PC-9 (cell line): ENCODE measurements at regions not wholly inside any gene's neighbourhood (a gene's known extent, or its start where the extent isn't known, plus 50 kb on each side); places are given as distances from the start of the nearest gene placed in this dataset.

ENCODE experiments used
- BruUV-seq: library from RNA; stranded (reverse); fragments of 400-500 nt; replicated peaks from 2 replicates; lab custom pipeline; 2021; lab: Mats Ljungman, UMichigan
- CTCF ChIA-PET: fragments of 300-600 bp; sonication (Branson Sonifier 250); formaldehyde crosslinking; loops from one replicate; lab custom pipeline; 2022; ENCODE audit warnings: antibody characterized with exemption; lab: Charles Lee
- POLR2A ChIA-PET: fragments of 300-600 bp; sonication (Branson Sonifier 250); formaldehyde crosslinking; loops from one replicate; lab custom pipeline; 2022; ENCODE audit warnings: antibody characterized with exemption; ENCODE audit not compliant: unreplicated experiment; lab: Charles Lee
- DNase-seq, 2 experiments: peaks; one replicate each; pipeline versions ENCODE4 v3.0.0 to v3.0.0-alpha.2; 2015 to 2022; ENCODE audit warnings: mixed read lengths in 1 of 2
- H2AFZ ChIP-seq: fragments of 200-600 bp; sonication (generic); 2 replicates; pipeline ENCODE4 v1.8.1; 2017; ENCODE audit warnings: antibody characterized with exemption
- H3F3A ChIP-seq: fragments of 200-600 bp; sonication (generic); 2 replicates; pipeline ENCODE4 v1.8.1; 2017; ENCODE audit warnings: antibody characterized with exemption, mild to moderate bottlenecking, low read depth; ENCODE audit not compliant: insufficient read depth
- H3K27ac ChIP-seq: fragments of 200-600 bp; sonication (generic); 2 replicates; pipeline ENCODE4 v1.6.1; 2016; ENCODE audit warnings: mixed run types
- H3K27me3 ChIP-seq: fragments of 200-600 bp; sonication (generic); 2 replicates; pipeline ENCODE4 v1.6.1; 2016; ENCODE audit warnings: low read depth, mixed run types; ENCODE audit not compliant: insufficient read depth
- H3K36me3 ChIP-seq: fragments of 200-600 bp; sonication (generic); 2 replicates; pipeline ENCODE4 v1.6.1; 2016; ENCODE audit warnings: low read depth, mixed run types
- H3K4me1 ChIP-seq: fragments of 200-600 bp; sonication (generic); replicated peaks from 2 replicates; pipeline ENCODE4 v1.6.1; 2016; ENCODE audit warnings: mixed run types; ENCODE audit not compliant: insufficient read depth
- H3K4me2 ChIP-seq: fragments of 200-600 bp; sonication (generic); 2 replicates; pipeline ENCODE4 v1.6.1; 2017; ENCODE audit warnings: mixed run types
- H3K4me3 ChIP-seq: fragments of 200-600 bp; sonication (generic); 2 replicates; pipeline ENCODE4 v1.6.1; 2016; ENCODE audit warnings: mixed run types
- H3K79me2 ChIP-seq: fragments of 200-600 bp; sonication (generic); 2 replicates; pipeline ENCODE4 v1.6.1; 2017; ENCODE audit warnings: low read depth, mixed run types
- H3K9me2 ChIP-seq: fragments of 200-600 bp; sonication (generic); 2 replicates; pipeline ENCODE4 v1.8.1; 2017; ENCODE audit warnings: mild to moderate bottlenecking; ENCODE audit not compliant: insufficient read depth
- H3K9me3 ChIP-seq: fragments of 200-600 bp; sonication (generic); 2 replicates; pipeline ENCODE4 v1.8.1; 2016; ENCODE audit warnings: low read depth; ENCODE audit not compliant: insufficient read depth
- H4K20me1 ChIP-seq: fragments of 200-600 bp; sonication (generic); 2 replicates; pipeline ENCODE4 v1.8.1; 2017; ENCODE audit not compliant: insufficient read depth
- EZH2 ChIP-seq: fragments of 200-600 bp; sonication (generic); IDR thresholded peaks from 2 replicates; pipeline ENCODE4 v1.8.0; 2017; ENCODE audit warnings: antibody characterized with exemption, low read depth
- intact Hi-C: fragments of 100-400 bp; cut with micrococcal nuclease; formaldehyde crosslinking; loops from one replicate; pipeline ENCODE4 v1.10.0; 2022; ENCODE audit not compliant: unreplicated experiment
- TF ChIP-seq, protein P1 (sequence below): fragments of 200-600 bp; sonication (generic); conservative IDR thresholded peaks from 2 replicates; pipeline ENCODE4 v1.6.1; 2017; ENCODE audit warnings: mixed run types, antibody characterized with exemption, mild to moderate bottlenecking, moderate library complexity

DNA sequence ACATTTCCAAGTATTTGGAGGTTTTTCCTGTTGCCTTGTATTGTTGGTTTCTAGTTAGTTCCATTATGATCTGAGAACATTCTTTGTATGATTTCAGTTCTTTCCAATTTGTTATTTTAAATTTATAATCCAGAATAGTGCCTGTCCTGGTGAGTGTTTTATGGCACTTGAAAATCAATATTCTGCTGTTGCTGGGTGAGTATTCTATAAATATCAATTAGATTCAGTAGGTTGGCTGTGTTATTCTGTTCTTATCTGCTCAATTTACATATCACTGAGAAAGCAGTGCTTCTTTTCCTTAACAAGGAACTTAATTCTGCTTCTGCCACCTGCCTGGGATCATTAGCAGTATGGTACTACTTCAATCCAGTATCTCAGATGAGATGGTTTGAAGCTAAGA, 123.5 kb downstream of the SNX19 start:
- CTCF ChIA-PET = no interaction called here
- H3K27ac ChIP-seq = no peak overlapping the region
- no TSS peak for BruUV-seq
- no peak overlapping the region for H3K4me2 ChIP-seq
- H3K4me3 ChIP-seq = no peak overlapping the region
- no peak for DNase-seq
- no peaks in the 10 kb centered on the region for H3K27me3 ChIP-seq
- no peaks in the 10 kb centered on the region for H3K9me2 ChIP-seq
- no peaks in the 10 kb centered on the region for H3K36me3 ChIP-seq
- no peak overlapping the region for H2AFZ ChIP-seq
- intact Hi-C loops = no loop called here
- no peaks in the 10 kb centered on the region for H3F3A ChIP-seq
- POLR2A ChIA-PET = no interaction called here
- H3K4me1 ChIP-seq = peaks cover 7% of the 10 kb centered on the region; the same call in 1 of the 2 replicates
- H4K20me1 ChIP-seq = no peaks in the 10 kb centered on the region
- TF ChIP-seq EZH2 = no peak
- TF ChIP-seq, protein P1, sequence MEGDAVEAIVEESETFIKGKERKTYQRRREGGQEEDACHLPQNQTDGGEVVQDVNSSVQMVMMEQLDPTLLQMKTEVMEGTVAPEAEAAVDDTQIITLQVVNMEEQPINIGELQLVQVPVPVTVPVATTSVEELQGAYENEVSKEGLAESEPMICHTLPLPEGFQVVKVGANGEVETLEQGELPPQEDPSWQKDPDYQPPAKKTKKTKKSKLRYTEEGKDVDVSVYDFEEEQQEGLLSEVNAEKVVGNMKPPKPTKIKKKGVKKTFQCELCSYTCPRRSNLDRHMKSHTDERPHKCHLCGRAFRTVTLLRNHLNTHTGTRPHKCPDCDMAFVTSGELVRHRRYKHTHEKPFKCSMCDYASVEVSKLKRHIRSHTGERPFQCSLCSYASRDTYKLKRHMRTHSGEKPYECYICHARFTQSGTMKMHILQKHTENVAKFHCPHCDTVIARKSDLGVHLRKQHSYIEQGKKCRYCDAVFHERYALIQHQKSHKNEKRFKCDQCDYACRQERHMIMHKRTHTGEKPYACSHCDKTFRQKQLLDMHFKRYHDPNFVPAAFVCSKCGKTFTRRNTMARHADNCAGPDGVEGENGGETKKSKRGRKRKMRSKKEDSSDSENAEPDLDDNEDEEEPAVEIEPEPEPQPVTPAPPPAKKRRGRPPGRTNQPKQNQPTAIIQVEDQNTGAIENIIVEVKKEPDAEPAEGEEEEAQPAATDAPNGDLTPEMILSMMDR = no peak
- no peaks in the 10 kb centered on the region for H3K9me3 ChIP-seq
- H3K79me2 ChIP-seq = no peaks in the 10 kb centered on the region

DNA sequence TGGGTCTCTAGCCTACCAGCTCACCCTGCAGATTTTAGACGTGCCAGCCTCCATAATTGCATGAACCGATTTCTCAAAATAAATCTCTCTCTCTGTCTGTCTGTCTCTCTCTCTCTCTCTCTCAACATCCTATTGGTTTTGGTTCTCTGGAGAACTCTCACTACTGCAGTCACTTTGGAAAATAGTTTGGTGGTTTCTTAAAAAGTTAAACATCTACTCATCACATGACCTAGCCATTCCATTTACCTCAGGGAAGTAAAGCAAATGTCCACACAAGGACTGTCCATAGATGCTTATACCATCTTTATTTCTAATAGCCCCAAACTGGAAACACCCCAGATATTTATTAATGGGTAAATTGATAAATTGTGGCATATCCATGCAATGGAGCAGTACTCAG, 119.5 kb downstream of the SNX19 start:
- no TSS peak for BruUV-seq
- intact Hi-C loops = no loop called here
- H3K27ac ChIP-seq = no peak overlapping the region
- H3K36me3 ChIP-seq = no peaks in the 10 kb centered on the region
- POLR2A ChIA-PET = no interaction called here
- H3K9me3 ChIP-seq = no peaks in the 10 kb centered on the region
- no peaks in the 10 kb centered on the region for H3F3A ChIP-seq
- TF ChIP-seq, protein P1 = no peak
- no peak for TF ChIP-seq EZH2
- H2AFZ ChIP-seq = no peak overlapping the region
- H3K9me2 ChIP-seq = no peaks in the 10 kb centered on the region; the same call in 1 of the 2 replicates
- CTCF ChIA-PET = no interaction called here
- no peaks in the 10 kb centered on the region for H4K20me1 ChIP-seq
- DNase-seq = no peak
- H3K4me1 ChIP-seq = no peaks in the 10 kb centered on the region
- H3K4me2 ChIP-seq = no peak overlapping the region
- no peaks in the 10 kb centered on the region for H3K27me3 ChIP-seq
- H3K79me2 ChIP-seq = no peaks in the 10 kb centered on the region
- no peak overlapping the region for H3K4me3 ChIP-seq

GRCh38 chr11:130798280-130798679, 118.0 kb downstream of the SNX19 start:
- Histone ChIP-seq H3K4me3 (no peak overlapping the region), H3K9me2 (no peaks in the 10 kb centered on the region; the same call in 1 of the 2 replicates), H3K27me3 (no peaks in the 10 kb centered on the region), H3K36me3 (no peaks in the 10 kb centered on the region), H3K4me1 (no peaks in the 10 kb centered on the region), H3K4me2 (no peak overlapping the region), H3K79me2 (no peaks in the 10 kb centered on the region), H2AFZ (no peak overlapping the region), H3K27ac (no peak overlapping the region), H3F3A (no peaks in the 10 kb centered on the region), H3K9me3 (no peaks in the 10 kb centered on the region), H4K20me1 (no peaks in the 10 kb centered on the region)
- TF ChIP-seq, protein P1 = no peak
- TF ChIP-seq EZH2 = no peak
- intact Hi-C loops = no loop called here
- ChIA-PET POLR2A (no interaction called here), CTCF (no interaction called here)
- no peak for DNase-seq
- no TSS peak for BruUV-seq
